ENCODE measurements at regions not wholly inside any gene's neighbourhood (a gene's known extent, or its start where the extent isn't known, plus 50 kb on each side); places are given as distances from the start of the nearest gene placed in this dataset.

DNA sequence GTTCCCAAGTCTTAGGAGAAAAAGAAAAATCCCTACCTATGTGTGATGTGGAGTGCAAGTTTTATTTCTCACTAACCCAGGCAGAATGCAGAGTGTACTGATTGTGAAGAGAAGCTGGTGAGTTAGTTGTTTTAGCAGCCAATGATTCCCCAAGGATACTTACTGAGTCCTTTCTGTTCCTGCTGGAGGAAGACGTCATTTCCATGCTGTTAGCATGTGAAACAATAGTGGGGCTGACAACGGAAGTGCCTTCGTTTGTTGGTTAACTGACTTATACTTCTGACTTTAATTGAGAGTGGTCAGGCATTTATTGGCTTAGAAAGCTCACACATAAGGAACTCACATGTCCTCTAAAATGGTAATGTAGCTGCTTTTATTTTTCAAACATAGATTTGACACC lies 180.6 kb downstream of the MC4R start:
- no peak overlapping the region for H3K27ac ChIP-seq (ENCODE audit: extremely low read length, insufficient read depth, low read length)
- H4K20me1 ChIP-seq (ENCODE audit: insufficient read depth, low read length), result no peaks in the 10 kb centered on the region
- TF ChIP-seq HNF4A (CRISPR knock-in tag; IDR thresholded peaks at IDR 0.05), result no peak
- CTCF ChIA-PET (ENCODE audit: low intra/inter-chr PET ratio, low total read pairs), result no interaction called here
- H3K9ac ChIP-seq (ENCODE audit: insufficient read depth, low read depth, low read length), result no peak overlapping the region
- no peaks in the 10 kb centered on the region for H3K36me3 ChIP-seq (replicated peaks in 1 of 2; ENCODE audit: control insufficient read depth in 1 of 2, insufficient read depth in 2 of 2, low read length in 2 of 2)
- no peak overlapping the region for H3K4me2 ChIP-seq (ENCODE audit: low read depth, low read length)
- 5% methylated on average over 3 of the region's 3 CpGs for WGBS (ENCODE audit: low lambda C conversion rate)
- POLR2A ChIA-PET, result no interaction called here
- H3K9me3 ChIP-seq (ENCODE audit: low read length), result no peaks in the 10 kb centered on the region
- H2AFZ ChIP-seq (ENCODE audit: low read length), result no peak overlapping the region
- no peak for FAIRE-seq
- no peaks in the 10 kb centered on the region for H3K79me2 ChIP-seq (ENCODE audit: insufficient read depth, low read length)
- H3K4me1 ChIP-seq (ENCODE audit: insufficient read depth, low read length), result no peaks in the 10 kb centered on the region
- H3K4me3 ChIP-seq (replicated peaks in 1 of 3; ENCODE audit: insufficient read depth in 1 of 3, low read depth in 2 of 3, low read length in 3 of 3), result no peak overlapping the region
- DNase-seq (ENCODE audit: low spot score), result no peak
- H3K27me3 ChIP-seq (ENCODE audit: control insufficient read depth in 1 of 2, insufficient read depth in 2 of 2, low read length in 2 of 2), result no peaks in the 10 kb centered on the region
- intact Hi-C loops (cut with micrococcal nuclease; ENCODE audit: unreplicated experiment) (no loop called here), in situ Hi-C loops (cut with HindIII; ENCODE audit: extremely low pct_ligation_motif_present, low pct_unique_long_range_greater_than_20kb) (no loop called here)
- no peak for ATAC-seq
- no TSS peak for BruUV-seq (replicated peaks)

DNA sequence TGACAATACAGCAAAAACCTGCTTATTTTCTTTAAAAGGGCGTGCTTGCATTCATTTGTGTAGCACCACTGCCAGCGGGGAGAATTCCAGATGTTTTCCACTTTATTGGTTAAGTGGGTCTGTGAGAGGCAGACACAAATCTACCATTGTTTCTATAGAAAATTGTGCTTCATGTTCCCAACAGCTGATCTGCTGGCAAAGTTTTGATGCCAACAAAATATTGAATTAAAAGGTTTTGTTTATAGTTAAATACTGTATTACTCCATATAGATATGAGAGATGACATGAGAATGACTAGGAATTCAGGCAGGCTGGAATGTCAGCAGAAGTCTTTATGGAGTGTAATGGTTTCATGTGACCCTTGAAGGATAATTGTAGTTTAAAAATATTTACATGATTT lies 182.7 kb downstream of the MC4R start:
- Histone ChIP-seq H4K20me1 (ENCODE audit: insufficient read depth, low read length) (no peaks in the 10 kb centered on the region), H3K27me3 (ENCODE audit: control insufficient read depth in 1 of 2, insufficient read depth in 2 of 2, low read length in 2 of 2) (no peaks in the 10 kb centered on the region), H3K9me3 (ENCODE audit: low read length) (no peaks in the 10 kb centered on the region), H3K36me3 (replicated peaks in 1 of 2; ENCODE audit: control insufficient read depth in 1 of 2, insufficient read depth in 2 of 2, low read length in 2 of 2) (no peaks in the 10 kb centered on the region), H3K9ac (ENCODE audit: insufficient read depth, low read depth, low read length) (no peak overlapping the region), H3K4me2 (ENCODE audit: low read depth, low read length) (no peak overlapping the region), H2AFZ (ENCODE audit: low read length) (no peak overlapping the region), H3K27ac (ENCODE audit: extremely low read length, insufficient read depth, low read length) (no peak overlapping the region), H3K4me1 (ENCODE audit: insufficient read depth, low read length) (no peaks in the 10 kb centered on the region), H3K4me3 (replicated peaks in 1 of 3; ENCODE audit: insufficient read depth in 1 of 3, low read depth in 2 of 3, low read length in 3 of 3) (no peak overlapping the region), H3K79me2 (ENCODE audit: insufficient read depth, low read length) (no peaks in the 10 kb centered on the region)
- POLR2A ChIA-PET, result no interaction called here
- CTCF ChIA-PET (ENCODE audit: low intra/inter-chr PET ratio, low total read pairs), result no interaction called here
- FAIRE-seq, result no peak
- TF ChIP-seq ZNF460 (CRISPR knock-in tag; IDR thresholded peaks at IDR 0.05; ENCODE audit: borderline replicate concordance) (no peak), SALL1 (CRISPR knock-in tag; IDR thresholded peaks at IDR 0.05) (no peak), ARNT2 (CRISPR knock-in tag; IDR thresholded peaks at IDR 0.05; ENCODE audit: low read depth) (no peak), PRMT3 (CRISPR knock-in tag; IDR thresholded peaks at IDR 0.05; ENCODE audit: borderline replicate concordance, low read depth) (no peak), KAT7 (CRISPR knock-in tag; IDR thresholded peaks at IDR 0.05; ENCODE audit: borderline replicate concordance) (no peak), ZSCAN25 (CRISPR knock-in tag; IDR thresholded peaks at IDR 0.05) (no peak), CHD4 (IDR thresholded peaks at IDR 0.05; ENCODE audit: borderline replicate concordance, low read length) (no peak), ARNTL (CRISPR knock-in tag; IDR thresholded peaks at IDR 0.05) (no peak), NCOA1 (CRISPR knock-in tag; IDR thresholded peaks at IDR 0.05) (no peak), ZNF549 (CRISPR knock-in tag; IDR thresholded peaks at IDR 0.05) (no peak), ZNF101 (CRISPR knock-in tag; IDR thresholded peaks at IDR 0.05; ENCODE audit: borderline replicate concordance, low read depth) (no peak)
- TF ChIP-seq, protein P1, sequence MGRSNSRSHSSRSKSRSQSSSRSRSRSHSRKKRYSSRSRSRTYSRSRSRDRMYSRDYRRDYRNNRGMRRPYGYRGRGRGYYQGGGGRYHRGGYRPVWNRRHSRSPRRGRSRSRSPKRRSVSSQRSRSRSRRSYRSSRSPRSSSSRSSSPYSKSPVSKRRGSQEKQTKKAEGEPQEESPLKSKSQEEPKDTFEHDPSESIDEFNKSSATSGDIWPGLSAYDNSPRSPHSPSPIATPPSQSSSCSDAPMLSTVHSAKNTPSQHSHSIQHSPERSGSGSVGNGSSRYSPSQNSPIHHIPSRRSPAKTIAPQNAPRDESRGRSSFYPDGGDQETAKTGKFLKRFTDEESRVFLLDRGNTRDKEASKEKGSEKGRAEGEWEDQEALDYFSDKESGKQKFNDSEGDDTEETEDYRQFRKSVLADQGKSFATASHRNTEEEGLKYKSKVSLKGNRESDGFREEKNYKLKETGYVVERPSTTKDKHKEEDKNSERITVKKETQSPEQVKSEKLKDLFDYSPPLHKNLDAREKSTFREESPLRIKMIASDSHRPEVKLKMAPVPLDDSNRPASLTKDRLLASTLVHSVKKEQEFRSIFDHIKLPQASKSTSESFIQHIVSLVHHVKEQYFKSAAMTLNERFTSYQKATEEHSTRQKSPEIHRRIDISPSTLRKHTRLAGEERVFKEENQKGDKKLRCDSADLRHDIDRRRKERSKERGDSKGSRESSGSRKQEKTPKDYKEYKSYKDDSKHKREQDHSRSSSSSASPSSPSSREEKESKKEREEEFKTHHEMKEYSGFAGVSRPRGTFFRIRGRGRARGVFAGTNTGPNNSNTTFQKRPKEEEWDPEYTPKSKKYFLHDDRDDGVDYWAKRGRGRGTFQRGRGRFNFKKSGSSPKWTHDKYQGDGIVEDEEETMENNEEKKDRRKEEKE (IDR thresholded peaks at IDR 0.05), result no peak
- ATAC-seq, result no peak
- intact Hi-C loops (cut with micrococcal nuclease; ENCODE audit: unreplicated experiment) (no loop called here), in situ Hi-C loops (cut with HindIII; ENCODE audit: extremely low pct_ligation_motif_present, low pct_unique_long_range_greater_than_20kb) (no loop called here)
- BruUV-seq (replicated peaks), result no TSS peak
- 4% methylated on average over 2 of the region's 2 CpGs for WGBS (ENCODE audit: low lambda C conversion rate)
- no peak for DNase-seq (ENCODE audit: low spot score)
